Body of pancreas (tissue), 4 donors: ENCODE measurements at regions not wholly inside any gene's neighbourhood (a gene's known extent, or its start where the extent isn't known, plus 50 kb on each side); places are given as distances from the start of the nearest gene placed in this dataset.

Source experiments
- ATAC-seq: fragments of 150-250 bp; one replicate; pipeline ENCODE4 v1.9.1; 2016
- DNase-seq, 4 donors: peaks; one replicate each; pipeline ENCODE4 v3.0.0-alpha.2; 2019
- H3K27ac ChIP-seq, 4 donors: fragments of 200-600 bp; sonication (generic); 1 replicate in 3 of 4; 2 replicates in 1 of 4; pipeline versions ENCODE4 v1.5.1 to v1.6.1; 2016 to 2019; ENCODE audit warnings: mild to moderate bottlenecking in 1 of 4, mixed read lengths in 1 of 4, moderate library complexity in 1 of 4
- H3K27me3 ChIP-seq, 2 donors: fragments of 200-600 bp; sonication (generic); one replicate each; pipeline ENCODE4 v1.6.0; 2016; ENCODE audit warnings: mild to moderate bottlenecking in 1 of 2
- H3K36me3 ChIP-seq, 2 donors: fragments of 200-600 bp; sonication (generic); replicated peaks in 1 of 2; 2 replicates each; pipeline ENCODE4 v1.5.1; 2016; ENCODE audit warnings: low read depth in 2 of 2; ENCODE audit not compliant: insufficient read depth in 1 of 2
- H3K4me1 ChIP-seq: fragments of 200-600 bp; sonication (generic); one replicate; pipeline ENCODE4 v1.6.0; 2016
- H3K4me3 ChIP-seq, 2 donors: fragments of 200-600 bp; sonication (generic); 1 replicate in 1 of 2; 2 replicates in 1 of 2; pipeline ENCODE4 v1.5.1; 2016 to 2019
- H3K9me3 ChIP-seq, 3 donors: fragments of 200-600 bp; sonication (generic); 1 replicate in 2 of 3; 2 replicates in 1 of 3; pipeline ENCODE4 v1.5.1; 2016
- POLR2A ChIP-seq, 3 donors: fragments of 450-650 bp; IDR thresholded peaks; one replicate each; pipeline ENCODE4 v1.6.1; 2016; ENCODE audit warnings: antibody characterized with exemption in 3 of 3, mild to moderate bottlenecking in 2 of 3
- WGBS, 2 donors: methylation state at CpG; one replicate each; pipeline ENCODE4 v1.1.5; 2017; 5-methylcytosine and 5-hydroxymethylcytosine counted together
- intact Hi-C: fragments of 100-400 bp; cut with DNase I; formaldehyde crosslinking; loops from one replicate; pipeline ENCODE4 v1.15.1; 2023
- TF ChIP-seq, protein P1 (sequence below), 7 experiments: fragments of 450-650 bp in 4 of 7; fragments of 200-600 bp in 3 of 7; sonication (generic) in 3 of 7; IDR thresholded peaks; one replicate each; pipeline ENCODE4 v1.5.1; 2016 to 2019; ENCODE audit warnings: antibody characterized with exemption in 7 of 7

DNA sequence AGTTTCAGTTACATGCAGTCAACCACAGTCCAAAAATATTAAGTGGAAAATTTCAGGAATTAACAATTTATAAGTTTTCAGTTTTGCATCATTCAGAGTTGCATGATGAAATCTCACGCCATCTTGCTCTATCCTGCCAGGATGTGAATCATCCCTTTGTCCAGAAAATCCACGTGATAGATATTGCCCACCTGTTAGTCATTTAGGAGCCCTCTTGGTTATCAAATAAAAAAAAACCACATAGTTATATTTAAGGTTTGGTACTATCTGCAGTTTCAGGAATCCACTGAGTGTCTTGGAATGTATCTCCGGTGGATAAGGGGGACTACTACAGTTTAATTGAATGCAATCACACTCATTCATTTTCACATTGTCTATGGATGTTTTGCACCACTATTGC is 1249.0 kb upstream of the CITED2 start:
- Histone ChIP-seq H3K27me3 (no peaks in the 10 kb centered on the region), H3K4me1 (no peaks in the 10 kb centered on the region), H3K9me3 (peaks cover 0 to 18% (median 0%) of the 10 kb centered on the region in 3 donors), H3K4me3 (no peak overlapping the region), H3K36me3 (no peaks in the 10 kb centered on the region), H3K27ac (no peak overlapping the region)
- intact Hi-C loops: no loop called here
- ATAC-seq (no peak), DNase-seq (no peak)
- WGBS, 2 donors: 65 to 71% methylated on average over 3 of the region's 3 CpGs
- no peak for TF ChIP-seq POLR2A (IDR thresholded peaks at IDR 0.05)

- no peaks in the 10 kb centered on the region for H3K4me1 ChIP-seq
- no peaks in the 10 kb centered on the region for H3K9me3 ChIP-seq
- H3K27me3 ChIP-seq: no peaks in the 10 kb centered on the region
- 45 to 54% methylated on average over 1 of the region's 1 CpG for WGBS, 2 donors
- H3K36me3 ChIP-seq: no peaks in the 10 kb centered on the region
- ATAC-seq: no peak
- H3K4me3 ChIP-seq: no peak overlapping the region
- no peak for DNase-seq
- TF ChIP-seq, protein P1, sequence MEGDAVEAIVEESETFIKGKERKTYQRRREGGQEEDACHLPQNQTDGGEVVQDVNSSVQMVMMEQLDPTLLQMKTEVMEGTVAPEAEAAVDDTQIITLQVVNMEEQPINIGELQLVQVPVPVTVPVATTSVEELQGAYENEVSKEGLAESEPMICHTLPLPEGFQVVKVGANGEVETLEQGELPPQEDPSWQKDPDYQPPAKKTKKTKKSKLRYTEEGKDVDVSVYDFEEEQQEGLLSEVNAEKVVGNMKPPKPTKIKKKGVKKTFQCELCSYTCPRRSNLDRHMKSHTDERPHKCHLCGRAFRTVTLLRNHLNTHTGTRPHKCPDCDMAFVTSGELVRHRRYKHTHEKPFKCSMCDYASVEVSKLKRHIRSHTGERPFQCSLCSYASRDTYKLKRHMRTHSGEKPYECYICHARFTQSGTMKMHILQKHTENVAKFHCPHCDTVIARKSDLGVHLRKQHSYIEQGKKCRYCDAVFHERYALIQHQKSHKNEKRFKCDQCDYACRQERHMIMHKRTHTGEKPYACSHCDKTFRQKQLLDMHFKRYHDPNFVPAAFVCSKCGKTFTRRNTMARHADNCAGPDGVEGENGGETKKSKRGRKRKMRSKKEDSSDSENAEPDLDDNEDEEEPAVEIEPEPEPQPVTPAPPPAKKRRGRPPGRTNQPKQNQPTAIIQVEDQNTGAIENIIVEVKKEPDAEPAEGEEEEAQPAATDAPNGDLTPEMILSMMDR (IDR thresholded peaks at IDR 0.05): no peak
- TF ChIP-seq POLR2A (IDR thresholded peaks at IDR 0.05): no peak
- H3K27ac ChIP-seq: no peak overlapping the region
- intact Hi-C loops: no loop called here
Observed at GRCh38 chr6:140620496-140620895, 1246.0 kb upstream of the CITED2 start.

DNA sequence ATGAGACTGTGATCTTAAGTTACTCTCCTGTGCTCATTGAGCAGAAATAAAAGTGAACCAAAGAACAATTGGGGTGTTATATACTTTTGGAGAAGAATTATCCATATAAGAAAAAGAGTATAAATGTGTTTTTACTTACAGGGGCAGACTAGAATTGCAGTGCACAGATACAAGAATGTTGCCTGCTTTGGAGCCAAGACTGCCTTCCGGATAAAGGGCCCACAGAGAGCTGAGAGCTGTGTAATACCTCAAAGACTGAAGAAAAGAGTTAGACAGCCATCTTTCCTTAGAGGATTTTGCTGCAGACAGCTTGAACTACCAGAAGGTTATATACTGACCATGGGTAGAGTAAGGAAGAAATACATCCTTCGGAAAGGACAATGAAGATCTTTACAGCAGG is 1235.5 kb upstream of the CITED2 start:
- no peak for TF ChIP-seq POLR2A (IDR thresholded peaks at IDR 0.05)
- TF ChIP-seq, protein P1 (IDR thresholded peaks at IDR 0.05): no peak
- no peaks in the 10 kb centered on the region for H3K36me3 ChIP-seq
- no peaks in the 10 kb centered on the region for H3K4me1 ChIP-seq
- DNase-seq (no peak), ATAC-seq (no peak)
- H3K27me3 ChIP-seq: no peaks in the 10 kb centered on the region
- H3K9me3 ChIP-seq: no peaks in the 10 kb centered on the region
- intact Hi-C loops: no loop called here
- no peak overlapping the region for H3K27ac ChIP-seq
- no peak overlapping the region for H3K4me3 ChIP-seq
- 70 to 82% methylated on average over 2 of the region's 2 CpGs for WGBS, 2 donors

DNA sequence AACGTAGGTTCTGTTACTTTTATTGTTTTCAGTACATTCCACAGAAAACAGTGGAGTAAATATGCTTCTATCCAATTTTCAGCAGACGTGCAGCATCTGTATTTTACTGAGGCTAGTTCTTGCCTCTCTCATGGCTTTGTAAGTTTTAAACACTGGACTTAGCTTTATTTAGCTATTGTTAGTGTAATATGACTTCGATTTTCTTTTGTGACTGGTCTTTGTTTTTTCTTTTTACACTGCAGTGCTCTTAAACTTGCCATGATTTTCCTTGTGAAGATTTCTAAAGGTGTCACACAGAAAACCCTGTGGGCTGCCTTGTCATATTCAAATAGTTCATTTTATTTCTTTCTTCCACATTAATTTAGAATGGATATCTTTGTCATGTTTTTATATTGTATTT is 1234.9 kb upstream of the CITED2 start:
- no peaks in the 10 kb centered on the region for H3K4me1 ChIP-seq
- no peak overlapping the region for H3K27ac ChIP-seq
- no peak for TF ChIP-seq POLR2A (IDR thresholded peaks at IDR 0.05)
- TF ChIP-seq, protein P1 (IDR thresholded peaks at IDR 0.05): no peak
- 44 to 48% methylated on average over 3 of the region's 3 CpGs for WGBS, 2 donors
- no peaks in the 10 kb centered on the region for H3K27me3 ChIP-seq
- no peak for ATAC-seq
- DNase-seq: no peak
- H3K4me3 ChIP-seq: no peak overlapping the region
- H3K9me3 ChIP-seq: no peaks in the 10 kb centered on the region
- H3K36me3 ChIP-seq: no peaks in the 10 kb centered on the region
- intact Hi-C loops: no loop called here

DNA sequence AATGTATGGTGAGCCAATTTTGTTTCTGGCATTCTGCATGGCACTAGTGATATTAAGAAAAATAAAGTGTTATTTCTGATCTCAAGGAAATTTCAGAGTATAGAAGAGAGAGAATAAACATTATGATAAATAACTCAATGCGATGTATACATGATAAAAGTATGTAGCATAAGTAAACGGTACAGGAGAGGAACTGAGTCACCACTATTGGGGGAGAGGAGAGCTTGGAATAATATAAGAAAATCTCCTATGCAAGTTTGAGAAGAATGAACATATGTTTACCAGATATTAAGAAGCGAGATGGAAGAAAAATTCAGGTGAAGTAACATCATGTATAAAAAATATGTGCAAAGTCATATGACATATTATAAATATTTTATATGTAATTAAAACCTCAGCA is 1230.3 kb upstream of the CITED2 start:
- Histone ChIP-seq H3K4me3 (no peak overlapping the region), H3K27ac (no peak overlapping the region), H3K4me1 (no peaks in the 10 kb centered on the region), H3K9me3 (no peaks in the 10 kb centered on the region), H3K36me3 (no peaks in the 10 kb centered on the region), H3K27me3 (no peaks in the 10 kb centered on the region)
- 78 to 81% methylated on average over 3 of the region's 3 CpGs for WGBS, 2 donors
- TF ChIP-seq, protein P1 (IDR thresholded peaks at IDR 0.05): no peak
- TF ChIP-seq POLR2A (IDR thresholded peaks at IDR 0.05): no peak
- intact Hi-C loops: no loop called here
- ATAC-seq (no peak), DNase-seq (no peak)
